Renal cortical epithelial cell (primary cell): ENCODE measurements at regions not wholly inside any gene's neighbourhood (a gene's known extent, or its start where the extent isn't known, plus 50 kb on each side); places are given as distances from the start of the nearest gene placed in this dataset.

Experiments used
- DNase-seq: peaks from one replicate; pipeline ENCODE4 v3.0.0-alpha.2; 2011; ENCODE audit warnings: low read depth

DNA sequence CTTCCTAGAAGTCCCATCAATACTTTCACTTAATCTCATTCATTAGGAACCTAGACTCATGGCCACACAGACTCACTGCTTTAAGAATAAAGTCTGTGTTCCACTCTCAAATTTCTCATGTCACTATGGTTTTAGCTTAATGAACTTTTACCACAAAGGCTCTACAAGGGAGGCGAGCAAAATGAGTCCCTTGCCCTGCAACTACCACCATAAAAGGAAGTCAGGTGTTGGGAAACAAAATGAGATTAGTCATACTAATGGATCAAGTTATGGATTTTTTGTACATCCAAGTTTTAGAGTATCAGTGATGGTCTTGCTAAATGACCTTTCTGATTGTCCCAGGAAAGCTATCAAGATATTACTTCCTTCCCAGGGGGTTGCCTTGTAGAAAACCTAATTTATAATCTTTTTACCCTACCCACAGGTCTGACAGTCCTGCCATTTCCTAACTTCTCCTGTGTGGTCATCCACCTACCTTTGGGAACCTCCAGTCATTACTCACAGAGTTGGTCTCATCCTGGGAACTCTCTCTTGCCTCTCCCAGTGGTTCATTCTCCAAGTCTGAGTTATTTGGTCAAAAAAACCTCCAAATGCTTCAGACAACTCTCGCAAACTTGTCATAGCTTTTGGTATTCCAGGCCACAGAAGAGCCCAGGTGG is 51.8 kb upstream of the SLC16A1 start:
- DNase-seq, result peak; percentile 46

DNA sequence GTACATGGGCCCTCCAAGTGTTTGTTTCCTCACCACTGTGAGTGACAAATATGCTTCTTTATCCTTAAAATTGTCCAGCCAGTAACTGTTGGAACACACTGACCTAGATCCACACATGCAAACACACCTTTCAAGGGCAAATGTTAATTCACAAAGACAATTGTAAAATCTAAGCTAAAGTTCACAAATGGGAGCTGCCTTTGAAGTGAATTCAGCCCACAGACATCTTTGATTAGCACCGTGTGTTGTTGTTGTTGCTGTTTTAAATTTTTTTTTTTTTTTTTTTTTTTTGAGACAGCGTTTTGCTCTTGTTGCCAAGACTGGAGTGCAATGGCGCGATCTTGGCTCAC is 52.3 kb upstream of the SLC16A1 start:
- no peak for DNase-seq

DNA sequence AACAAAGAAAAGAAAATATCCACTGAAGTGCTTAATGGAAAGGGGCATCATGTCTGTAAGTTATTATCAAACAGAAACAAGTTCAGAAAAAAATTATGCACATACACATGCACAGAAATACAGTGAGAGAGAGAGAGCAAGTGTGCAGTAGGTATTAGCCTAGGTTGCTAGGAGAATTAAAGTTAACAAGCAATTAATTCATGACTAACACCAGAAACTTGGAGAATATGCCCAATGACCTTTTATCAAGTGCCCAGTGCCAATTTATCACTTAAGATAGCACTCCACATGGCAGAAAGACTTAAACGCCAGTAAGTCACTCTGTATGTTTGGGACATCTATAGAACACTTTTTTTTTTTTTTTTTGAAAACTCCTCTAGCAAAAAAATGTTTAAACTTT is 56.2 kb upstream of the SLC16A1 start:
- DNase-seq, result peak; percentile 33

DNA sequence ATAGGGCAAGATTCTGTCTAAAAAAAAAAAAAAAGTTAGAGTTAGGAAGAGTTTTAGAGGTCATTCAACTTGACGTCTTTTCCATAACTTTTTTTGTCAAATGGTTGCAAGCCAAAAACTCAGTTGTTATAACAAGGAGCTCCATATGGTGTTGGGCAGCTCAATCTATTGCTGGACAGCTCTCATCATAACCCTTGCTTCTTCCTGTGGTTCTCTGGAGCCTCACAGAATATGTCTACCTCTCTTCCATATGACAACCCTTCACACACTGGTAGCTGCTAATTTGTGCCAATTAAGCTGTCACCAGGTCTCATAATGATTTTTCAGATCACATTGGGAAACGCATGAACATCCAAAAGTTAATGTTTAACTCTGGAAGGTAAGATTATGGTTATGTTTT is 57.8 kb upstream of the SLC16A1 start:
- no peak for DNase-seq

DNA sequence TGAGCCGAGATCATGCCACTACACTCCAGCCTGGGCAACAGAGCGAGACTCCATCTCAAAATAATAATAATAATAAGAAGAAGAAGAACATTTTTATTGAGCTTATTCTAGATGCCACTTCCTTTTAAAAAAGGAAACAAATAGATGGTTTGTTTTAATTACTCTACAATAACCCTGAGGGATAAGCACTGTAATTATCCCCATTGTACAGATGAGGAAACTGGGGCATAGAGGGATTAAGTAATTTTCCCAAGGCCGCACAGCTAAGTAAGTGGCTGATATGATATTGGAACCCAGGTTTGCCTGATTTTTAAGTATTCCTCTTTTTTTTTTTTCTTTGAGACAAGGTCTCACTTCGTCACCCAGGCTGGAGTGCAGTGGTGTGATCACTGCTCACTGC is 58.5 kb upstream of the LRIG2 start:
- no peak for DNase-seq

DNA sequence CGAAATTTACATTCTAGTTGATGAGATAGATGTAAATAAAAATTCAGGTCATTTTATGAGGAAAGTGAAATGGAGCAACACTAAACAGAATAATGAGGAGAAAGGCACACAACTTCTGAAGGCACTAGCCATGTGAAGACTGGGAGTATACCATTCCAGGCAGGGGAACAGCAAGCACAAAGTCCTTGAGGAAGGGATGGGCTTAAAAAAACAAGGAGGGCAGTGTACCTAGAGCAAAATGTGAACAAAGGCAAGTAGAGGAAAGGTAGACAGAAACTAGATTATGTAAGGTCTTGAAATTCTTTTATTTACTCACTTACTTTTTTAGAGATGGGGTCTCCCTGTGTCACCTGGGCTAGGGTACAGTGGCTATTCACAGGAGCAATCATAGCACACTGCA is 54.1 kb upstream of the LRIG2 start:
- DNase-seq, result no peak

DNA sequence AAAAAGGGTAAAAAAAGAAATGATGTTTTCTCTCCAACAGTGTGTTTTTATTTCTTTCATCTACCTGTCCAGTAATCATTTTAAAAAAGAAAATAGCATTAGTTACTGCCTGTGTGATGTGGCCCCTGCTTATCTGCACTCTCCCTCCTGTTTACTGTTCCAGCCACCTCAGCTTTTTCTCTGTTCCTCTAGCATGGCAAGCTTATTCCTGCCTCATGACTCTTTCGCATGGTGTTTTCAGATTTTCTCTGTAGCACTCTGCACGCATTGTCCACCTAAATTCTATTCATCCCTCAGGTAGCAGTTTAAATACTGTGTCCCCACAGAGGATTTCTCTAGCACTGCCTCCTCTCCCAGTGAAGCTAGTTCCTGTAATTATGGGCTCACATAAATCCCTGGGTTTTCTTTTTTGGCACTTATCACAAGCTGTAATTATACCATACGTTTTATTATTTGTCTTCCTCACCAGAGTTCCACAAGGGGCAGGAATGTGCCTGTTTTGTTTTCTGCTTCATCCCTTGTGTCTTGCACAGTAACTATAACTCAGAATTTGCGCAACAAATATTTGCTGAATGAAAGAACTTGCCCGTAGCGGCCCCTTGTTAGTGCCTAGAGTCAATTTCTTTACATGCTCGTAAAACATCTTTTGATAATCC is 51.4 kb upstream of the LRIG2 start:
- DNase-seq, result no peak
